GM12872 (cell line): ENCODE measurements at regions not wholly inside any gene's neighbourhood (a gene's known extent, or its start where the extent isn't known, plus 50 kb on each side); places are given as distances from the start of the nearest gene placed in this dataset.

ENCODE experiments used
- CTCF ChIP-seq: IDR thresholded peaks from 3 replicates; pipeline ENCODE4 v1.5.1; 2011; ENCODE audit warnings: low read depth, mild to moderate bottlenecking, low read length, moderate library complexity; ENCODE audit not compliant: insufficient read depth

GRCh38 chr1:10848109-10848684 lies 51.8 kb upstream of the CASZ1 start:
- no peak for TF ChIP-seq CTCF

DNA sequence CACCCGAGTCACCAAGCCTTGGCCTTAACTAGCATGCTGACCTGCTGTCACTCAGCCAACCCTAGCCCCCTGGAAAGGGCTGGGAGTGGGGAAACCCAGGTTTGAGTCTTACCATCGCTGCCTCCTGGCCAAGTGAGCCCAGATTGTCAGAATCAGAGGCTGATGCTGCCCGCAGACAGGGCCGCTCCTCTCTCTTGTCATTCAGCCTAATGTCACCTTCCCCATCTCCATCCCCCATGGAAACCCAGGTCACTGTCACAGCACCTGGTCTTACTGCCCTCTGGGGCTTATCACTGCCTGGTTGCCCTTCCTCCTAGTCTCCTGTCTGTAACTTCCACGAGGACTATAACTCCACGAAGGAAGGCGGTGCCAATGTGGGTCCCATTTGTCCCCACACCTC lies 53.6 kb upstream of the CASZ1 start:
- TF ChIP-seq CTCF = no peak

DNA sequence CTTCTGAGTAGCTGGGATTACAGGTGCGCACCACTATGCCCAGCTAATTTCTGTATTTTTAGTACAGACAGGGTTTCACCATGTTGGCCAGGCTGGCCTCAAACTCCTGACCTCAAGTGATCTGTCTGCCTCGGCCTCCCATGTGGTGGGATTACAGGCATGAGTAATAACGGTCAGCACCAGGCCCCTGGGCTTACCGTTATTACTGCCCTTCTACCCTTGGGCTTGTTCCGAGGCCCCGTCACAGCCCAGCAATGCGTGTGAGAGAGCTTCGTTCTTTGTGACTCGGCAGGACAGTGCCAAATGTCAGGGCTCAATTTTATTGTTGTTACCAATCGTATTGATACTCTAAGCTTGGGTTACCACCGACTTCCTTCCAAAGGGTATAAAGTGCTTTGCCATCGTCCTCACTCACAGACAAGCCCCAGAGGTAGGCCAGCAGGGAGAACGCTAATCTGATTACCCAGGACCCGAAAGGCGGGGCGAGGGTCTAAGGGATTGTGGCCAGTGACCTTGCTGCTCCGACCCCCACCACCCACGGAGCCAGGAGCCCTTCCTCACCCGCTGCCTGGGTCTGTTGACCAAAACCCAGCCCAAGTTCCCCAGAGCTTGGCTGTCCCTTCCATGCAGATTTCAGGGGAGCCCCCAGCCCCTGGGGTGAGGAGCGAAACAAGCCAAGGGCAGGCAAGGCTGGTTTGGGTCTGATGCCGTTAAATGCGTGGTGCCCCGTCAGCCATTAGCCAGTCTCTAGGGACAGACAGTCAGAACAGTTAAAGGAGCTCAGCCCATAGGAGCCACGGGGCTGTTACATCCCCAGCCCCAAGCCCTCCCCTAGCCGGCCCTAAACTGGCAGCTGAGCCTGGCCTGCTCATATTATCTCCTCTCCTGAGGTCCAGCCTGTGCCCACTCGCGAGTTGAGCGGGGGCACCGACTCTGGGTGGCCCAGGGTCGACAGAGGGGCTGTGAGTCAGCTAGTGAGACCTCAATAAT lies 54.9 kb upstream of the CASZ1 start:
- no peak for TF ChIP-seq CTCF

- no peak for TF ChIP-seq CTCF
These were observed 55.6 kb upstream of the CASZ1 start for GRCh38 chr1:10852018-10852417.

GRCh38 chr1:10852486-10852885 lies 56.0 kb upstream of the CASZ1 start:
- TF ChIP-seq CTCF = no peak

DNA sequence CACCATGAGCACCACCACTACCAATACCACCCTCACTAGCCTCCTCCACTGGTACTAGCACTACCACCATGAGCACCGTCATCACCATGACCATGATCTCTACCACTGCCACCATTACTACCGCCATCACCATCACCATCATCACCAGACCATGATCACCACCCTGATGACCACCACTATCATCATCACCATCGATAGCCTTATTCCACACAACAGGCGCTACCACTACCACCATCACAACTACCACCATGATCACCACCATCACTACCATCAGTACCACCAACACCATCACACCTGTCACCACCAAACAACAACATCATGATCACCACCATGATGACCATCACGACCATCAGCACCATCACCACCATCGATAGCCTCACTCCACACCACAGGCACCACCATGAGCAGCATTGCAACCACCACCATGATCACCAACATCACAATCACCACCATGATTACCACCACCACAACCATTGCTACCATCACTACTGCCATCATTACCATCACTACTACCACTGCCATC lies 56.6 kb upstream of the CASZ1 start:
- no peak for TF ChIP-seq CTCF

DNA sequence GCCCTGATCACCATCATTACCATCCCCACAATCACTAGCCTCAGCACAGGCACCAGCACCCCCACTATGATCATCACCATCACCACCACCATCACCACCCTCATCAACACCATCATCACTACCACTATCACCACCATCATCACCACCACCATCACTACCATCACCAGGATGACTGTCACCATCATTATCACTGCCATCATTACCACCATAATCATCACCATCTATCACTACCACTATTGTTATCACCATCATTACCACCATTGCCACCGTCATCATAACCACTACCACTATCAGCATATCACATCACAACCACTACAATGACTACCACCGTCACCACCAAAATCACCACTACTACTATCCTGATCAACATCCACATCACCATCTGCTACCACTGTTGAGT lies 57.3 kb upstream of the CASZ1 start:
- TF ChIP-seq CTCF = no peak
